NT2/D1 (cell line): ENCODE measurements at regions not wholly inside any gene's neighbourhood (a gene's known extent, or its start where the extent isn't known, plus 50 kb on each side); places are given as distances from the start of the nearest gene placed in this dataset.
"Not testable (repeated sequence)": the region's sequence is repeated elsewhere in the genome, so short reads cannot be mapped to it uniquely, and the experiment has no call there.

Experiments
- DNase-seq: peaks from one replicate; pipeline ENCODE4 v3.0.0-alpha.2; 2011; ENCODE audit warnings: low read depth, low spot score
- H3K27me3 ChIP-seq: 2 replicates; pipeline ENCODE4 v1.6.0; 2011; ENCODE audit warnings: mild to moderate bottlenecking; ENCODE audit not compliant: insufficient read length, insufficient read depth
- H3K36me3 ChIP-seq: 2 replicates; pipeline ENCODE4 v1.6.1; 2011; ENCODE audit warnings: mild to moderate bottlenecking, low read length, mixed read lengths; ENCODE audit not compliant: insufficient read depth, insufficient read length
- H3K4me1 ChIP-seq: 2 replicates; pipeline ENCODE4 v1.5.1; 2011; ENCODE audit not compliant: insufficient read depth, insufficient read length
- H3K4me3 ChIP-seq: 2 replicates; pipeline ENCODE4 v1.5.1; 2011; ENCODE audit warnings: low read depth; ENCODE audit not compliant: insufficient read length
- H3K9ac ChIP-seq: 2 replicates; pipeline ENCODE4 v1.6.0; 2011; ENCODE audit warnings: low read depth; ENCODE audit not compliant: insufficient read length
- H3K9me3 ChIP-seq: 2 replicates; pipeline ENCODE4 v1.5.1; 2011; ENCODE audit warnings: mild to moderate bottlenecking, low read length; ENCODE audit not compliant: insufficient read depth
- SUZ12 ChIP-seq: IDR thresholded peaks from 2 replicates; pipeline ENCODE4 v1.6.1; 2011; ENCODE audit not compliant: insufficient read length, insufficient read depth; ENCODE audit errors: extremely low read depth
- YY1 ChIP-seq: IDR thresholded peaks from 2 replicates; pipeline ENCODE4 v1.6.1; 2011; ENCODE audit not compliant: insufficient read length, insufficient read depth
- ZNF274 ChIP-seq: IDR thresholded peaks from 2 replicates; pipeline ENCODE4 v1.6.1; 2011; ENCODE audit warnings: mild to moderate bottlenecking, low read depth, low read length

DNA sequence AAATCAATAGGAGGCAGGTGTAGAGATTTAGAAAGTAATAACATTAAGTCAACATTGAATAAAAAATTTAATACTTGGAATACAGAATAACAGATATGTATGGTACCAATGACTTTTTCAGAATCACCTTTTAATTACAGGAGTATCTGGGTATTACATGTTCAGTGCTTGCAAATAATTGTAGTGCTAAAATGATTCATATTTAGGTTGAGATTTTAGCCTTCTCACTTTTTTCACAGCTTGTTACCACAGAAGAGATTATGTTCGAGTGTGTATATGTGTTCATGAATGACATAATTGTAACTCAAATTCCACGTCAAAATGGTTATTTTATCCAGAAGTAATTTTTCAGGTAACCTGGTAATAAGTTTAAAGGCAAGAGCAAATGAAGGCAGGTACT is 187.9 kb upstream of the TBL1XR1 start:
- H3K9me3 ChIP-seq: peaks cover 7% of the 10 kb centered on the region
- H3K27me3 ChIP-seq: no peaks in the 10 kb centered on the region
- no peak overlapping the region for H3K4me3 ChIP-seq
- H3K4me1 ChIP-seq: no peaks in the 10 kb centered on the region
- H3K36me3 ChIP-seq: no peaks in the 10 kb centered on the region
- H3K9ac ChIP-seq: no peak overlapping the region
- no peak for DNase-seq
- TF ChIP-seq YY1 (no peak), ZNF274 (no peak), SUZ12 (no peak)

GRCh38 chr3:177385831-177386301 is 188.6 kb upstream of the TBL1XR1 start:
- Histone ChIP-seq H3K4me1 (no peaks in the 10 kb centered on the region), H3K4me3 (no peak overlapping the region), H3K9ac (no peak overlapping the region), H3K36me3 (no peaks in the 10 kb centered on the region), H3K9me3 (peaks cover 4% of the 10 kb centered on the region), H3K27me3 (no peaks in the 10 kb centered on the region)
- no peak for DNase-seq
- TF ChIP-seq YY1 (no peak), ZNF274 (no peak), SUZ12 (no peak)

- Histone ChIP-seq H3K9me3 (no peaks in the 10 kb centered on the region), H3K9ac (no peak overlapping the region), H3K27me3 (no peaks in the 10 kb centered on the region), H3K4me1 (no peaks in the 10 kb centered on the region), H3K4me3 (no peak overlapping the region), H3K36me3 (no peaks in the 10 kb centered on the region)
- DNase-seq: no peak
- TF ChIP-seq SUZ12 (no peak), ZNF274 (no peak), YY1 (no peak)
Measured at GRCh38 chr3:177388209-177388608, 190.9 kb upstream of the TBL1XR1 start.

- H3K27me3 ChIP-seq, H3K4me1 ChIP-seq, H3K36me3 ChIP-seq, H3K9me3 ChIP-seq, H3K9ac ChIP-seq, DNase-seq, H3K4me3 ChIP-seq: not testable (repeated sequence)
Measured at GRCh38 chr3:177394231-177395024, 197.1 kb upstream of the TBL1XR1 start.

- TF ChIP-seq YY1: no peak
- TF ChIP-seq SUZ12: no peak
- TF ChIP-seq ZNF274: no peak
- Histone ChIP-seq H3K4me1 (no peaks in the 10 kb centered on the region), H3K36me3 (no peaks in the 10 kb centered on the region), H3K9me3 (no peaks in the 10 kb centered on the region; the same call in 1 of the 2 replicates), H3K4me3 (no peak overlapping the region), H3K27me3 (no peaks in the 10 kb centered on the region), H3K9ac (no peak overlapping the region)
- DNase-seq: no peak
Measured at GRCh38 chr3:177396733-177397132, 199.5 kb upstream of the TBL1XR1 start.

DNA sequence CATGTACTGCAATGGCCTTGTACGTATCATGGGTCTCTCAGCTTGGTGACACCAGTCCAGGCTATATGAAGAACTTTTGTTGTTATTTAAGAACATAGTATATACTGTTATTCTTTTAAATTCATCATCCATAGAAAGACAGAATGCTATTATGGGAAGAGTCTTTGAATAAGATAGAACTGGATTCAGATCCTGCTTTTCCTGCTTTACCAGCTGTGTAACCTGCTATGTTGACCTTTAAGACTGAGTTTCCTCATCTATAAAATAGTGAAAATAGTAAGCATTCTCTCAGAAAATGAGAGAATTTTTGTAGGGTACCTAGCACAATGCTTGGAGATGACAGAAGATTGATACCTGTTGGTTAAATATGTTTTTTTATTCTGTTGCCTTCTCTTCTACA is 204.1 kb upstream of the TBL1XR1 start:
- Histone ChIP-seq H3K27me3 (no peaks in the 10 kb centered on the region), H3K9me3 (no peaks in the 10 kb centered on the region; the same call in 1 of the 2 replicates), H3K36me3 (no peaks in the 10 kb centered on the region), H3K4me3 (no peak overlapping the region), H3K4me1 (no peaks in the 10 kb centered on the region), H3K9ac (no peak overlapping the region)
- no peak for TF ChIP-seq YY1
- no peak for TF ChIP-seq ZNF274
- no peak for DNase-seq

DNA sequence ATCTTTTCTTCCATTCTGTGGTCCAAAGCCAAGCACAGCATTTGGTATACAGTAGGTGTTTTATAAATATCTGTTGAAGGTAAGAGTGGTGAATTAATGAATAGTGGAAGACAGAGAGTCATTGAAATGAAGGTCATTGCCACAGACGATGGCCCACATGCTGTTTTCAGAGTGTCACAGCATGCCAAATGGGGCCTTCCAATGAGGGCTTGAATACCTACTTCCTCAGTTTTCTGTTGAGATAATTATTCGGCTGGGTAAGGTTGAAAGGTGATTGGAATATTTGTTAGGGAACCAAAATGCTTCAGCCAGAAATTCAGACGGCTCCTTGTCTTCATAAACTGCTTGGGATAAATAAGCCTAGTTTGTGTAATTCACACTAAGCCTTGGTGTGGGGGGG is 205.3 kb upstream of the TBL1XR1 start:
- Histone ChIP-seq H3K27me3 (no peaks in the 10 kb centered on the region), H3K9me3 (no peaks in the 10 kb centered on the region; the same call in 1 of the 2 replicates), H3K9ac (no peak overlapping the region), H3K4me3 (no peak overlapping the region), H3K36me3 (no peaks in the 10 kb centered on the region), H3K4me1 (no peaks in the 10 kb centered on the region)
- no peak for TF ChIP-seq YY1
- TF ChIP-seq SUZ12: no peak
- no peak for TF ChIP-seq ZNF274
- no peak for DNase-seq
